WERI-Rb-1 (cell line): ENCODE measurements at regions not wholly inside any gene's neighbourhood (a gene's known extent, or its start where the extent isn't known, plus 50 kb on each side); places are given as distances from the start of the nearest gene placed in this dataset.

Source experiments
- DNase-seq: peaks from one replicate; pipeline ENCODE4 v3.0.0-alpha.2; 2020
- H3K27ac ChIP-seq: fragments of 250-450 bp; sonication (Bioruptor Pico); 2 replicates; pipeline ENCODE4 v1.5.1; 2020; ENCODE audit warnings: mild to moderate bottlenecking, moderate library complexity
- H3K27me3 ChIP-seq: fragments of 250-450 bp; sonication (Bioruptor Pico); 2 replicates; pipeline ENCODE4 v1.5.1; 2021; ENCODE audit warnings: mild to moderate bottlenecking, low read depth, moderate library complexity; ENCODE audit not compliant: insufficient read depth, severe bottlenecking
- H3K36me3 ChIP-seq: fragments of 250-450 bp; sonication (Bioruptor Pico); 2 replicates; pipeline ENCODE4 v1.5.1; 2020; ENCODE audit warnings: mild to moderate bottlenecking, moderate library complexity
- H3K4me3 ChIP-seq: 2 replicates; pipeline ENCODE4 v1.5.1; 2011; ENCODE audit warnings: low read depth, mild to moderate bottlenecking, control low read depth, low read length
- H3K9me3 ChIP-seq: fragments of 250-450 bp; sonication (Bioruptor Pico); 2 replicates; pipeline ENCODE4 v1.5.1; 2021; ENCODE audit warnings: mild to moderate bottlenecking, moderate library complexity; ENCODE audit not compliant: severe bottlenecking
- TF ChIP-seq, protein P1 (sequence below): IDR thresholded peaks from 2 replicates; pipeline ENCODE4 v1.5.1; 2011; ENCODE audit warnings: low read depth, mild to moderate bottlenecking, control low read depth, inconsistent platforms, low read length

DNA sequence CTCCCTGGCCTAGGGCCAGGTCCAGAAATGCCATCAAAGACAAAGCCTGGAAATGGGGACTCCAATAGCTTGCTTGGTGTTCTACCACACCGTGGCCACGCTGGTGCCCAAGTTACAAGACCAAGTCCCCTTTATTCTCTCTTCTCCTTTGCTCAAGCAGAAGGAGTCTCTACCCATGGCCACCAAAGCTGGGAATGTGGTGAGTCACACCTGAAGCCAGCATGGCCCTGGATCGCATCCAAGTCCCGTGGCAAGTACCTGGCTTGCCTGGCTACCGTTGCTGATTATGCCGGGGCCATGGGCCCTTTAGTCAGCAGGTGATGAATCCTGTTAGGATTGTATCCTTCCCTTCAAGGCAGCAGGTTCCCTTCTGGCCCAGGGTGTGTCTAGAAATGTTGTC is 260.0 kb downstream of the HAPSTR1 start:
- TF ChIP-seq, protein P1, sequence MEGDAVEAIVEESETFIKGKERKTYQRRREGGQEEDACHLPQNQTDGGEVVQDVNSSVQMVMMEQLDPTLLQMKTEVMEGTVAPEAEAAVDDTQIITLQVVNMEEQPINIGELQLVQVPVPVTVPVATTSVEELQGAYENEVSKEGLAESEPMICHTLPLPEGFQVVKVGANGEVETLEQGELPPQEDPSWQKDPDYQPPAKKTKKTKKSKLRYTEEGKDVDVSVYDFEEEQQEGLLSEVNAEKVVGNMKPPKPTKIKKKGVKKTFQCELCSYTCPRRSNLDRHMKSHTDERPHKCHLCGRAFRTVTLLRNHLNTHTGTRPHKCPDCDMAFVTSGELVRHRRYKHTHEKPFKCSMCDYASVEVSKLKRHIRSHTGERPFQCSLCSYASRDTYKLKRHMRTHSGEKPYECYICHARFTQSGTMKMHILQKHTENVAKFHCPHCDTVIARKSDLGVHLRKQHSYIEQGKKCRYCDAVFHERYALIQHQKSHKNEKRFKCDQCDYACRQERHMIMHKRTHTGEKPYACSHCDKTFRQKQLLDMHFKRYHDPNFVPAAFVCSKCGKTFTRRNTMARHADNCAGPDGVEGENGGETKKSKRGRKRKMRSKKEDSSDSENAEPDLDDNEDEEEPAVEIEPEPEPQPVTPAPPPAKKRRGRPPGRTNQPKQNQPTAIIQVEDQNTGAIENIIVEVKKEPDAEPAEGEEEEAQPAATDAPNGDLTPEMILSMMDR = no peak
- Histone ChIP-seq H3K4me3 (no peak overlapping the region), H3K36me3 (no peaks in the 10 kb centered on the region), H3K27ac (no peak overlapping the region), H3K27me3 (no peaks in the 10 kb centered on the region), H3K9me3 (peaks cover 26% of the 10 kb centered on the region)
- no peak for DNase-seq

DNA sequence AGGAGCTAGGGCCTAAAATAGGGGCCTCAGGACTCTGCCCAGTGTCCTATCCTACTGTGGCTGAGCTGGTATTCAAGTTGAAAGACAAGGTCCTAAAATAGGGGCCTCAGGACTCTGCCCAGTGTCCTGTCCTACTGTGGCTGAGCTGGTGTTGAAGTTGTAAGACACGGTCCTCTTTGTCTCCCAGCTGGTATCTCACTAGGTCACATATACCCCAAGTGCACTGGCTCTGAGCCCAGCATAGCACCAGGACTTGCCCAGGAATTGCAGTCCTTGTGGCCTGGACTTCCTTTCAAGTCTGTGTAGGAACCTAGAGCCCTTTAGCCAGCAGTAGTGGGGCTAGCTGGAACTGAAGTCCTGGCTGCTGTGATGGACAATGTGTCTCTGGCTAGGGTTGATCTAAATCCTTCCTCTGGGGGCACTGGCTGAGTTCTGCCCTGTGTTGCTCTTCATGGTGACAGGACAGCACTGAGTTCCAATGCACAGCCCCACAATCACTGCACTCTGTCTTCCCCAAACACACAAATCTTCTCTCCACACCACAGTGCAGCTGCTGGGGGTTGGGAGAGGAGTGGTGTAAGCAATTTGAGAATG is 260.5 kb downstream of the HAPSTR1 start:
- Histone ChIP-seq H3K4me3 (no peak overlapping the region), H3K9me3 (peaks cover 30% of the 10 kb centered on the region), H3K27me3 (no peaks in the 10 kb centered on the region), H3K36me3 (no peaks in the 10 kb centered on the region), H3K27ac (no peak overlapping the region)
- TF ChIP-seq, protein P1 = no peak
- DNase-seq = no peak

DNA sequence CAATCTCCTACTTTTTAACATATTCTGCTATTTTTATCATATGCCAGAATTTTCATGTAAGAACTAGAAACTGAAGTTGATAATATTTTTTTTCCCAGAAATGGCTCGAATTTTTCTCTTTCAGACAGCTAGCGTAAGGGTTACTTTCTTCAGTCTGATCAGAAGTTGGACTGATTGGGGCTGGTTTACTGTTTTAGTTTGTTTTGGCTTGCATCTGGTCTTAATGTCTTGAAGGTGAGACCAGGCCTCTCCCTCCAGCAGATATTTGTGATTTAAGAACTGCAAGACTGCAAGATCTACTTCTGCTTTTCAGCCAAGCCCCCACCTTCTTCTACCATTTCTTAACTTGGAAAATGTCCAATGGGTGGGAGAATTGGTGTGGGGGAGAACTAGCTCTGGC is 266.4 kb downstream of the HAPSTR1 start:
- H3K4me3 ChIP-seq = no peak overlapping the region
- DNase-seq = no peak
- TF ChIP-seq, protein P1 = no peak

DNA sequence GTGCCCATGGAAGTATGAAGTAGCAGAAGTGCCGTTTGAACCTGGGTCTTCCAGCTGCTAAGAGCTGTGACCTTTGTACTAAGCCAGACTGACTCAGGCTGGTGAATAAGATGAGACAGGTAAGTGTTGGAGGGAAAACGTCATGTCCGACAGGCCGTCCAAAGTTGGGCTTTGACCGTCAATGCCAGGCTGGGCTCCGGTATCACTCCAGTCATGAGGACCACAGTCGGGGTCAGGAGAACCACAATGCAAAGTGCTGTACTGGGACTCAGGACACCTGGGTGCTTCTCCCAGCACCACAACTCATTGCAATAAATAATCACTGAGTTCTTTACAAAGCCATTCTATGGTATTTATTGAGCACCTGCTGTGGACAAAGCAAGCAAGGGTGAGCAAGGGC is 268.6 kb downstream of the HAPSTR1 start:
- Histone ChIP-seq H3K4me3 (no peak overlapping the region), H3K27ac (no peak overlapping the region), H3K9me3 (peaks cover 20% of the 10 kb centered on the region), H3K27me3 (no peaks in the 10 kb centered on the region), H3K36me3 (no peaks in the 10 kb centered on the region)
- TF ChIP-seq, protein P1 = no peak
- DNase-seq = no peak

More for the DNA sequence above, 266.4 kb downstream of the HAPSTR1 start:
- H3K27me3 ChIP-seq = no peaks in the 10 kb centered on the region
- H3K36me3 ChIP-seq = no peaks in the 10 kb centered on the region
- no peak overlapping the region for H3K27ac ChIP-seq
- H3K9me3 ChIP-seq = peaks cover 23% of the 10 kb centered on the region

DNA sequence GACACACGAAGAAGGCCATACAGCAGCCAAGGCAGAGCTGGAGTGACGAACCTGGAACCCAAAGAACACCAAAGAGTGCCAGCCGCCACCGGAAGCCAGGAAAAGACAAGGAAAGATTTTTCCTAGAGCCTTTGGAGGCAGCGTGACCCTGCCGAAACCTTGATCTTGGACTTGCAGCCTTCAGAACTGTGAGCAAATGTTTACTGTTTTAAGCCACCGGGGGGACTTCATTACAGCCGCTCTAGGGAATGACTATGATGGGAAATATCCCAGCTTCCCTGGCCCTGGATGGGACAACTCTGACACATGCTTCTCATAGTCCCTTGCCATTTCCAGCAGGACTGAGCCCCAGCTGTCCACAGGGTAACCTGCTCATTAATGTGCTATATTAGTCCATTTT is 270.6 kb downstream of the HAPSTR1 start:
- TF ChIP-seq, protein P1 = no peak
- peaks cover 13% of the 10 kb centered on the region for H3K9me3 ChIP-seq
- no peak overlapping the region for H3K4me3 ChIP-seq
- DNase-seq = no peak
- no peaks in the 10 kb centered on the region for H3K36me3 ChIP-seq
- H3K27ac ChIP-seq = no peak overlapping the region
- H3K27me3 ChIP-seq = no peaks in the 10 kb centered on the region

DNA sequence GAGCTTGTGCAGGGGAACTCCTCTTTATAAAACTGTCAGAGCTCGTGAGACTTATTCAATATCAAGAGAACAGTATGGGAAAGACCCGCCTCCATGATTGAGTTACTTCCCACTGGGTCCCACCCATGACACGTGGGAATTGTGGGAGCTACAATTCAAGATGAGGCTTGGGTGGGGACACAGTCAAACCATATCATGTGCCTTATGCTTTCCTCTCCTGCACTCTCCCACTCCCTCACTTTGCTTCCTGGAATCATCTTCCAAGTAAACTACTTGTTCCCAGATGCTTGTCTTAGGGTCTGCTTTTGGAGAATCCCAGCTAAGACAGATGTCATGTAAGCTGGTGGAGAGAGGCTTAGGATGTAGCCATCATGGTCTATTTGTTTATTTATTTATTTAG is 271.2 kb downstream of the HAPSTR1 start:
- Histone ChIP-seq H3K4me3 (no peak overlapping the region), H3K36me3 (no peaks in the 10 kb centered on the region), H3K27me3 (no peaks in the 10 kb centered on the region), H3K9me3 (peaks cover 9% of the 10 kb centered on the region), H3K27ac (no peak overlapping the region)
- DNase-seq = no peak
- TF ChIP-seq, protein P1 = no peak
